HEK293 (cell line): ENCODE measurements at regions not wholly inside any gene's neighbourhood (a gene's known extent, or its start where the extent isn't known, plus 50 kb on each side); places are given as distances from the start of the nearest gene placed in this dataset.

Experiments used
- CTCF ChIA-PET: fragments of 350-600 bp; formaldehyde crosslinking; extraction: SDS; loops from one replicate; lab custom pipeline; 2021; ENCODE audit warnings: antibody characterized with exemption; lab: Yijun Ruan, JAX
- POLR2A ChIA-PET: fragments of 300-600 bp; formaldehyde crosslinking; extraction: SDS; loops from one replicate; lab custom pipeline; 2020; ENCODE audit warnings: antibody characterized with exemption, inconsistent platforms; lab: Yijun Ruan, JAX
- H3K27ac ChIP-seq: fragments of 200-500 bp; sonication (Bioruptor generic); 2 replicates; pipeline ENCODE4 v1.5.1; 2014; ENCODE audit warnings: low read depth, low read length, control low read depth, inconsistent platforms; ENCODE audit errors: extremely low read depth
- H3K36me3 ChIP-seq, 2 experiments: fragments of 200-500 bp in 1 of 2; sonication (Bioruptor generic) in 1 of 2; 1 replicate in 1 of 2; 2 replicates in 1 of 2; pipeline ENCODE4 v1.5.1; 2014 to 2017; ENCODE audit warnings: inconsistent platforms in 2 of 2, low read length in 2 of 2; ENCODE audit not compliant: control insufficient read depth in 2 of 2, insufficient read depth in 1 of 2
- H3K4me1 ChIP-seq: fragments of 200-500 bp; sonication (Bioruptor generic); 2 replicates; pipeline ENCODE4 v1.5.1; 2014; ENCODE audit warnings: mild to moderate bottlenecking, low read length, inconsistent platforms; ENCODE audit not compliant: control insufficient read depth, insufficient read depth
- H3K4me3 ChIP-seq: 2 replicates; pipeline ENCODE4 v1.5.1; 2011; ENCODE audit warnings: low read depth, mild to moderate bottlenecking, control low read depth, low read length, moderate library complexity
- H3K9me3 ChIP-seq: fragments of 200-500 bp; sonication (Bioruptor generic); 2 replicates; pipeline ENCODE4 v1.5.1; 2014; ENCODE audit warnings: low read depth, low read length, inconsistent platforms; ENCODE audit not compliant: control insufficient read depth, insufficient read depth
- ATF2 ChIP-seq: fragments of 450-650 bp; formaldehyde crosslinking; IDR thresholded peaks from 2 replicates; pipeline ENCODE4 v1.5.1; 2016; ENCODE audit warnings: missing biosample characterization, missing genetic modification characterization, low read depth
- BCL11A ChIP-seq: fragments of 450-650 bp; formaldehyde crosslinking; IDR thresholded peaks from 2 replicates; pipeline ENCODE4 v1.5.1; 2016; ENCODE audit warnings: low read depth, missing biosample characterization, missing genetic modification characterization
- GLI2 ChIP-seq: fragments of 450-650 bp; formaldehyde crosslinking; IDR thresholded peaks from 2 replicates; pipeline ENCODE4; 2017; ENCODE audit warnings: missing biosample characterization, missing genetic modification characterization, low read depth, borderline replicate concordance
- GLI4 ChIP-seq: fragments of 450-650 bp; formaldehyde crosslinking; IDR thresholded peaks from 2 replicates; pipeline ENCODE4 v1.5.1; 2016; ENCODE audit warnings: missing biosample characterization, missing genetic modification characterization
- GLIS1 ChIP-seq: fragments of 450-650 bp; formaldehyde crosslinking; IDR thresholded peaks from 2 replicates; pipeline ENCODE4 v1.5.1; 2016; ENCODE audit warnings: missing biosample characterization, missing genetic modification characterization
- REPIN1 ChIP-seq: fragments of 450-650 bp; formaldehyde crosslinking; IDR thresholded peaks from 2 replicates; pipeline ENCODE4 v1.5.1; 2017; ENCODE audit warnings: missing biosample characterization, missing genetic modification characterization, low read depth
- ZBTB48 ChIP-seq: fragments of 450-650 bp; formaldehyde crosslinking; IDR thresholded peaks from 2 replicates; pipeline ENCODE4 v1.5.1; 2016; ENCODE audit warnings: missing biosample characterization, missing genetic modification characterization
- ZNF174 ChIP-seq: fragments of 450-650 bp; formaldehyde crosslinking; IDR thresholded peaks from 2 replicates; pipeline ENCODE4 v1.5.0; 2017; ENCODE audit warnings: missing biosample characterization, mild to moderate bottlenecking, missing genetic modification characterization
- ZNF18 ChIP-seq: fragments of 450-650 bp; formaldehyde crosslinking; IDR thresholded peaks from 2 replicates; pipeline ENCODE4 v1.5.1; 2016; ENCODE audit warnings: missing biosample characterization, missing genetic modification characterization
- ZNF350 ChIP-seq: fragments of 450-650 bp; formaldehyde crosslinking; IDR thresholded peaks from 2 replicates; pipeline ENCODE4 v1.5.0; 2017; ENCODE audit warnings: missing biosample characterization, mild to moderate bottlenecking, missing genetic modification characterization
- ZNF394 ChIP-seq: fragments of 450-650 bp; formaldehyde crosslinking; IDR thresholded peaks from 2 replicates; pipeline ENCODE4 v1.5.1; 2016; ENCODE audit warnings: missing biosample characterization, missing genetic modification characterization, mild to moderate bottlenecking, moderate library complexity, borderline replicate concordance
- ZNF423 ChIP-seq: fragments of 450-650 bp; formaldehyde crosslinking; IDR thresholded peaks from 2 replicates; pipeline ENCODE4 v1.5.1; 2016; ENCODE audit warnings: missing biosample characterization, missing genetic modification characterization
- ZNF560 ChIP-seq: fragments of 450-650 bp; formaldehyde crosslinking; IDR thresholded peaks from 2 replicates; pipeline ENCODE4 v1.5.1; 2017; ENCODE audit warnings: missing biosample characterization, missing genetic modification characterization, borderline replicate concordance
- ZNF561 ChIP-seq: fragments of 450-650 bp; IDR thresholded peaks from 2 replicates; pipeline ENCODE4 v1.5.1; 2018; ENCODE audit warnings: missing biosample characterization, missing genetic modification characterization, borderline replicate concordance
- ZNF621 ChIP-seq: fragments of 450-650 bp; formaldehyde crosslinking; IDR thresholded peaks from 2 replicates; pipeline ENCODE4 v1.5.1; 2017; ENCODE audit warnings: missing biosample characterization, missing genetic modification characterization
- ZNF658 ChIP-seq: fragments of 450-650 bp; formaldehyde crosslinking; IDR thresholded peaks from 2 replicates; pipeline ENCODE4; 2016; ENCODE audit warnings: missing biosample characterization, missing genetic modification characterization
- ZNF791 ChIP-seq: fragments of 450-650 bp; formaldehyde crosslinking; IDR thresholded peaks from 2 replicates; pipeline ENCODE4 v1.5.1; 2016; ENCODE audit warnings: missing biosample characterization, missing genetic modification characterization
- TF ChIP-seq, protein P1 (sequence below): fragments of 450-650 bp; formaldehyde crosslinking; IDR thresholded peaks from 2 replicates; pipeline ENCODE4 v1.5.1; 2016; ENCODE audit warnings: missing biosample characterization, missing genetic modification characterization, borderline replicate concordance
- TF ChIP-seq, protein P2 (sequence below): fragments of 450-650 bp; IDR thresholded peaks from 2 replicates; pipeline ENCODE4 v1.5.1; 2018; ENCODE audit warnings: missing biosample characterization, missing genetic modification characterization

DNA sequence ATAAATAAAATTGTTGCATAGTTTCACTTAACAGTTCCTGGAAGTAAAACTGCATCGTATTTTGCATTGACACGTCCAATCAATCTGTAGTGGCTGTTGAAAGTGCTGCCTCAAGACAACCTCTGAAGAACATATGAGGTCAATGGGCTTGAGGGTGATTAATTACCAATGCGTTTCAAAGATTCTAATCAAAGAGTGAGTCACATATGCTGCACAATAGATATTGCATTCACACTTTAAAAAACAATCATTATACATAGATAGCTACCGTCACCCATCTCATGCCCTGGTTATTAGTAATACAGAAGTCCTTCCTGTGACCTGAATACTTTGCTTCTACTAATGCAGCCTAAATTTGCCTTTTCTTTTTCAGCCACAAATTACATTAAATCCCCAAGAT lies 743.3 kb upstream of the SLIT2 start (continued):
- TF ChIP-seq, protein P1, sequence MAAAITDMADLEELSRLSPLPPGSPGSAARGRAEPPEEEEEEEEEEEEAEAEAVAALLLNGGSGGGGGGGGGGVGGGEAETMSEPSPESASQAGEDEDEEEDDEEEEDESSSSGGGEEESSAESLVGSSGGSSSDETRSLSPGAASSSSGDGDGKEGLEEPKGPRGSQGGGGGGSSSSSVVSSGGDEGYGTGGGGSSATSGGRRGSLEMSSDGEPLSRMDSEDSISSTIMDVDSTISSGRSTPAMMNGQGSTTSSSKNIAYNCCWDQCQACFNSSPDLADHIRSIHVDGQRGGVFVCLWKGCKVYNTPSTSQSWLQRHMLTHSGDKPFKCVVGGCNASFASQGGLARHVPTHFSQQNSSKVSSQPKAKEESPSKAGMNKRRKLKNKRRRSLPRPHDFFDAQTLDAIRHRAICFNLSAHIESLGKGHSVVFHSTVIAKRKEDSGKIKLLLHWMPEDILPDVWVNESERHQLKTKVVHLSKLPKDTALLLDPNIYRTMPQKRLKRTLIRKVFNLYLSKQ (tag by site-specific recombination): no peak

DNA sequence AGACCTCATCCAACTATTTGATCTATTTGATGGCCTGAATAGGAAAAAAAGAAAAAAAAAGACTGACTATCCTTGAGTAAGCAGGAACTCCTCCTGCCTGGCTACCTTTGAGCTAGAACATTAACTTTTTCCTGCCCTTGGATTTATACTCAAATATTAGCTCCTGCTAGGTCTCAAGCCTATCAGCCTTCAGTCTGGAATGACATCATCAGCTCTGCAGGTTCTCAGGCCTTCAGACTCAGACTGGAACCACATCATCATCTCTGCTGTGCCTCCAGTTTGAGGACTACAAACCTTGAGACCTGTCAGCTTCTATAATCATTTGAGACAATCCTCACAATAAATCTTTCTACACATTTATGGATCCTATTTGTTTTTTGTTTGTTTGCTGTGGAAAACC lies 754.0 kb upstream of the SLIT2 start:
- H3K9me3 ChIP-seq: no peaks in the 10 kb centered on the region
- TF ChIP-seq ZNF423 (tag by site-specific recombination): no peak
- peak; percentile 52; the same call in 1 of the 2 replicates for TF ChIP-seq ATF2 (tag by site-specific recombination)
- no peak for TF ChIP-seq ZNF18 (tag by site-specific recombination)
- TF ChIP-seq, all 188 proteins: peak for 1
- Histone ChIP-seq H3K27ac (no peak overlapping the region), H3K4me1 (no peaks in the 10 kb centered on the region), H3K36me3 (no peaks in the 10 kb centered on the region), H3K4me3 (no peak overlapping the region)
- CTCF ChIA-PET: interaction anchor here (0.6 kb wide), 1 partner anchor 106 kb away, joined by 3 read pairs; no protein-coding TSS in a partner anchor
- POLR2A ChIA-PET: no interaction called here

GRCh38 chr4:19496756-19497155 lies 754.9 kb upstream of the SLIT2 start:
- H3K36me3 ChIP-seq: no peaks in the 10 kb centered on the region
- POLR2A ChIA-PET: no interaction called here
- H3K9me3 ChIP-seq: no peaks in the 10 kb centered on the region
- TF ChIP-seq, protein P2, sequence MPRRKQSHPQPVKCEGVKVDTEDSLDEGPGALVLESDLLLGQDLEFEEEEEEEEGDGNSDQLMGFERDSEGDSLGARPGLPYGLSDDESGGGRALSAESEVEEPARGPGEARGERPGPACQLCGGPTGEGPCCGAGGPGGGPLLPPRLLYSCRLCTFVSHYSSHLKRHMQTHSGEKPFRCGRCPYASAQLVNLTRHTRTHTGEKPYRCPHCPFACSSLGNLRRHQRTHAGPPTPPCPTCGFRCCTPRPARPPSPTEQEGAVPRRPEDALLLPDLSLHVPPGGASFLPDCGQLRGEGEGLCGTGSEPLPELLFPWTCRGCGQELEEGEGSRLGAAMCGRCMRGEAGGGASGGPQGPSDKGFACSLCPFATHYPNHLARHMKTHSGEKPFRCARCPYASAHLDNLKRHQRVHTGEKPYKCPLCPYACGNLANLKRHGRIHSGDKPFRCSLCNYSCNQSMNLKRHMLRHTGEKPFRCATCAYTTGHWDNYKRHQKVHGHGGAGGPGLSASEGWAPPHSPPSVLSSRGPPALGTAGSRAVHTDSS (tag by site-specific recombination): no peak
- TF ChIP-seq ZNF560 (tag by site-specific recombination) (no peak), GLI4 (tag by site-specific recombination) (no peak), GLI2 (tag by site-specific recombination) (no peak)
- CTCF ChIA-PET: no interaction called here
- no peak overlapping the region for H3K4me3 ChIP-seq
- no peak overlapping the region for H3K27ac ChIP-seq
- H3K4me1 ChIP-seq: no peaks in the 10 kb centered on the region

DNA sequence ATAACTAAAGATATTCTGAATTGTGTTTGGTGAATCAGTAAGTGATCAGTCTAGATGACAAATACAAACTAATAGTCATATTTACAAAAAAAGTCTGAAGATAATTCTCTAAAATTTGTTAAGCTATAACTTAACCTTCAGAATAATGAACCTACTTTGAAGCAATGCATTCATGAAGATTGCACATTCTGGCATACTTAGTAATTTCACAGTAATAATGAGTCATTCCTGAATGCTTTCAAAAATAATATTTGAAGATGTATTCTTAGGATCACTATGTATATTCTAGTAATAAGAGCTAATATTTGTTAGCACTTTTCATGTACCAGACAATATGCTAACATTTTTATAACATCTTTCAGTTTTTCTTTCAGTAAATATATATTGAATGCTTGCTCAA lies 756.7 kb upstream of the SLIT2 start:
- Histone ChIP-seq H3K4me1 (no peaks in the 10 kb centered on the region), H3K36me3 (no peaks in the 10 kb centered on the region), H3K27ac (no peak overlapping the region), H3K4me3 (no peak overlapping the region), H3K9me3 (no peaks in the 10 kb centered on the region)
- CTCF ChIA-PET: no interaction called here
- POLR2A ChIA-PET: no interaction called here
- TF ChIP-seq ZNF791: no peak
- no peak for TF ChIP-seq ZNF174 (tag by site-specific recombination)
- TF ChIP-seq ZNF394 (tag by site-specific recombination): no peak
- no peak for TF ChIP-seq ZNF658 (tag by site-specific recombination)
- no peak for TF ChIP-seq REPIN1 (tag by site-specific recombination)
- no peak for TF ChIP-seq ZNF423 (tag by site-specific recombination)
- TF ChIP-seq ZBTB48 (tag by site-specific recombination): no peak
- no peak for TF ChIP-seq ZNF561
- no peak for TF ChIP-seq GLIS1
- TF ChIP-seq ZNF350 (tag by site-specific recombination): no peak
- no peak for TF ChIP-seq BCL11A (tag by site-specific recombination)
- TF ChIP-seq ZNF621 (tag by site-specific recombination): no peak
